Dedifferentiated amniotic fluid mesenchymal stem cell (primary cell): ENCODE measurements at regions not wholly inside any gene's neighbourhood (a gene's known extent, or its start where the extent isn't known, plus 50 kb on each side); places are given as distances from the start of the nearest gene placed in this dataset.

Source experiments
- DNase-seq: peaks from one replicate; pipeline ENCODE4 v3.0.0-alpha.2; 2016; ENCODE audit errors: extremely low spot score

- DNase-seq = no peak
These were observed 214.9 kb upstream of the ITGA4 start for GRCh38 chr2:181242262-181242661.

DNA sequence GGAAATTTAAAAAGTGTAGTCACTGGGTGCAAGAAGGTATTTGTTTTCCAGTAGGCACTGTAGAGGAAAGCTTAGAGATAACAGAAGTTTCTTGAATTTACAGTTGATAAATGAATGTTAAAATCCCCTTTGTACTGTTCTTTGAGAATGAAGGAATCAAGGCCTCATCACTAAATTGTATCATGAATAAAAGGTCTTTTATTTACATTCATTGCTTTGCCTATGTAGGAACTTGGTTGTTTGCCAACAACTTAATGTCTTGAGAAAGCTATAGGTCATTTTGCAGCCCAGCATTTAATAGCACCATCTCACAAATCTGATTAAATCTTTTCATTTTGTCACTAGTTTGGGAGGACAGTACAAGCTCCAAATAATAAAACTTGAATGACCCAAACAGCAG is 213.9 kb upstream of the ITGA4 start:
- DNase-seq = no peak

GRCh38 chr2:181250691-181251090 is 206.5 kb upstream of the ITGA4 start:
- no peak for DNase-seq

DNA sequence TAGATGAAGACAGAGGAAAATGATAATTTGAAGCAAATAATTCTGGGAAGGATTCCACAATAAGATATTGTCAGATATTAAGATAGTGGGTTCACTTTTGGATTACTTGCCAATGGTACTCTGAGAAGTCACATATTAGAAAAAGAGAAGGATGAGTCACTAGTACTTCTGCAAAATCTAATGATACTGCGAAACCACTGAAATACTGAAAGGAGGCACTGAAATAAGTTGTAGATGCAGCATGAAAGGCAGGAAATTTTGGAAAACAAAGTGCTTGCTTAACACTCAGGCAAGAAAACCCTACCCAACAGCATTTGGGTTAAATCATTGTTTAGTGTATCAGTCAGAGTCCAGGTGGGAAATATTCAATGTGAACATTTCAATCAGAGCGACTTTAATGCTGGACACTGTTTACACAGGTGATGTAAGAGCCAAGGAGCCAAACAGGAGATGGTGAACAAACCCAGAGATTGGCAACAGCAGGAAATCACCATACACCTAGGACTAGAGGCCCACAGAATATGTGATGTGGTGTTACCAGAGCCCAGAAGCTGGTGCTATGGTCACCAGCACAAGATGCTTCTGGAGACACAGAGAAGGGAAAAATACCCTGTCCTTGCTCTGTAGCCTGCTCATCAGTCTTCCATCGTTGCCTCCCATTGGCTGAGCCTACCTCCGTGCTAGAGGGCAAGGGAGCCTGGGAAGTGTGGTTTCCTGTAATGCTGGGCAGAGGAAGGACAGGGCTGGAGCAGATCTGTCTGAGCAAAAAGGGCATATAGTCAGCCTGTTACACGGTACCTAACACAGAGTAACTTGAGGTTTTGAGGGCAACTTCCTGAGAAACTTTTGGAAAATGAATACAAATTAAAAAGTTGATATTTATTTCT is 204.7 kb upstream of the ITGA4 start:
- no peak for DNase-seq

DNA sequence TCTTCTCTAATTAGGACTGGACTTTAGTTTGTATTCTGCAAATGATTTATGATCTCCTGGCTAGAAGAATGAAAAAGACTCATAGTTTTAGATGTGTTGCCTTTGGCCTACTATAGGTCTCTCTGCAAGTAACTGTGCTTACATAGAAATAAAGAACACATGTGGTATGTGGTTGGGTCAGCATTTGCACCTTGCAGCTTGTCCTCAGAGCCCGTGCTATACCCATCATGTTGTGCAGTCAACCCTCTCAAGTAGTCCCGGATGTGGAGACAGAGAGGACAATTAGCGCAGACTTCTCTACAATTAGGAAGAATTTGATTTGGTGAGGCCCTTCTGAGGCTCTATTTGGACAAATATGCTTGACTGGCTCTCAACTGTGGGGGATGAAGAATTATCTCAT is 203.7 kb upstream of the ITGA4 start:
- no peak for DNase-seq

GRCh38 chr2:181255651-181256050 is 201.5 kb upstream of the ITGA4 start:
- DNase-seq = no peak

DNA sequence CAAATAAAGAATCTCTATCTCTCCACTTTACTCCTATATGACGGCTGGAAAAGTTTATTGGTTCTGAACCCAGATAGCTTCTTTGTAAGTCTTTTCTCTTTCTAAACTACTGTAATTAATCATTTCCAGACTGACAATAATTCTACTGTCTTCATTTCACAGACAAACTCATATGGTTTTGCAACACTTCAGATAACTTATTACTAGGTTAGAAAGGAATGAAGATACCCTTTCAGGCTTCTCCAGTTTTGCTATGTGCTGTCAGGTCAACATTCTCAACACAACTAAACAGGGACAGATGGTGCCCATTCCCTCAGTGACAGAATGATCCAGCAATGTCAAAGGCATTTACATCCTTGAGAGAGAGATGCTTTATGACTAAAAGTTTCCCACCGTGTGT is 198.5 kb upstream of the ITGA4 start:
- DNase-seq = peak; percentile 63

DNA sequence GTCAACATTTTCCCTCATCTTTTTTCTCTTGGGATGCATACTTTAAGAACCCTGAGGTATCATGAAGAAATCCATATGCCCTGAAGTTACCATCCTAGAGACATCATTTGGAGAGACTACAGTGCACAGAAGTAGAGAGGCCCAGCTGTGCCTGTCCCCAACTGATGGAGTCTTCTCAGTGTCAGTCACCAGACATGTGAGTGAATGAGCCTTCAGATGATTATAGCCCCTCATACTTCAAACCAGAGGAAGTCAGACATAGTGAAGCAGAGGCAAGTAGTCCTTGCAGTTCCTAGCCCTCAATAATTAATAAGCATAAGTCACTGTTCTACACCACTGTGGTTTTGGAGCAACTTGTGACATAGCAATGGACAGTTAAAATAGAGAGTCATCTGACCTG is 194.4 kb upstream of the ITGA4 start:
- no peak for DNase-seq

- DNase-seq = no peak
These were observed 193.2 kb upstream of the ITGA4 start for GRCh38 chr2:181264001-181264400.

DNA sequence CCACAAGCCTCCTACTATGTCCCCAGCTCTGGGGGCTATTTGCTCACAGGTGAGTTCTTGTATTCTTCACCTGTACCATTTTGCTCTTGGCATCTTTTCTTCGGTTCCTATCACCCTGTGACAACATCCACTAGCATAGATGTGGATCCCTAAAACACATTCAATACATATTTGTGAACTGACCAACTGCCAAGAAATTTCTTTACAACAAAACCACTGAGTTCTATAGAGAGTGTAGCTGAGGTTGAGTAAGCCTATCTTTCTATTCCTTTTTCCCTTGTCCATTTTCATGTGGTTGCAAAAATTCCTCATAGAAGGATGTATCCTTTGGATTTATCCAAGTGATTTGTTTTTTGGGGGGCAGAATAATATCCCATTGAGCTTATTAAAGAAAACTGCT is 192.7 kb upstream of the ITGA4 start:
- DNase-seq = no peak

DNA sequence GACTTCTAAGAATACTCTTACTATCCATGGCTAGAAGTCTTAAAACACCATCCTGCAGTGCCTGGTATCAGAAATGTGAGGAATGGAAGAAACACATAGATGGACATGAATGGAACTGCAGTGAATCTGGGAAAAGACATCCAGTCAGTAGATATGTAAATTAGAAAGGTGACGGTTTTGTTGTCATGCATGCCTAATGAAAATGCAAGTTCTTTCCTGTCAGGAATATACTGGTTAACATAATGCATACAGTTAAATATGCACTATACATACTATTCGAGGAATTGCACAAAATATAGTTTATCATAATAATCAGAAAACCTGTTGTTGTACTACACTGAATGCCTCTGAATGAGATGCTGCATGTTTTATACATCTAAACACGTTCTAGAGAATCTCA is 190.6 kb upstream of the ITGA4 start:
- DNase-seq = no peak

- no peak for DNase-seq
These were observed 188.9 kb upstream of the ITGA4 start for GRCh38 chr2:181268174-181268867.

DNA sequence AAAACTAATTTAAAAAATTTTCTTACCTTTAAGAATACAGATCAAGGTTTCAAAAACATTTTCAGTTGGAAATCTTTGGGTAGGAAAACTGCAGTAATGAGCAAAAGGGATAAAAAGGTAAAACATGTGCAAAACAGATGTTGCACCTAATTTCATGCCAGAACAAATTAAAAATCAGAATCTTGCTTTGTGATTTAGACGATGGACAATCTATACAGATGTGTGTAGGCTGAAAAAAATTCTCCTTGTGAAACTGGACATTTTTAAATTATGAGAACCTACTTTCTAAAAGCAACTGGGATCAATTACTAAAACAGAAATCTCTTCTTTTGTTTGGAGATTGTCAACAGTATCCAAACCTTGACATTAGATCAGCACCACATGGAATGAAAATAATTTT is 183.2 kb upstream of the ITGA4 start:
- DNase-seq = no peak

- no peak for DNase-seq
These were observed 181.5 kb upstream of the ITGA4 start for GRCh38 chr2:181275643-181276070.

- DNase-seq = no peak
These were observed 175.9 kb upstream of the ITGA4 start for GRCh38 chr2:181281206-181281832.

GRCh38 chr2:181285116-181285515 is 172.1 kb upstream of the ITGA4 start:
- DNase-seq = no peak

- no peak for DNase-seq
These were observed 167.5 kb upstream of the ITGA4 start for GRCh38 chr2:181289698-181290097.

DNA sequence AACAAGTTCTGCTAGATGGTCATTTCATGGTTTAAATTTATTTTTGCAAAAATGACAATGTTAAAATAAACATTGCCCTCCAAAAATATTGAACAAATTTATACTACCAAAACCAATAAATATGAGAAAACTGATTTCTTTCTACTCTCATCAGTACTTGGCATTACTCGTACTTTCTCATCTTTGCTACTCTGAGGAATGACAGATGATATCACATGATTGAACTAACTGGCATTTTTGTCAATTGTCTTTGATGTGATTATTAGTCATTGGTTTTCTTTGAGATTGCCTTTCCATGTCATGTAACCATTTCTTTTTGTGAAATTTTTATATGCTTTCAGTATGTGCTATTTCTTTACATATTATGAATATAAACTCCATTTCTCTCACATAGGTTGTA is 167.0 kb upstream of the ITGA4 start:
- no peak for DNase-seq

DNA sequence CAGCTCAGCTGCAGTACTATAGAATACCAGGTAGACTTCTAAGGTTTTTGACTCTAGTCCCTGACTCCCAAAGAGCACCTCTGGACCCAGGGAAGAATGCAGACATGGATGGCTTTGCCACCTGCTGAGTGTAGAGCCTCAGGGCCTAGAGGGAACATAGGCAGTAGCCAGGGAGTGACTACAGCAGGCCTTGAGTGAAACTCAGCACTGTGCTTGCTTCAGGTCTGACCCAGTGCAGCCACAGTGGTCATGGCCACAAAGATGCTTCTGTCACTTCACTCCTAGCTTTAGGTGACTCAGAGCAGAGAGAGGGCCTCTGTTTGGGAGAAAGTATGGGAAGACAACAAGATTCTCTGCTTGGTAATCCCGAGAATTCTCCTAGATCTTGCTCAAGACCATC is 162.2 kb upstream of the ITGA4 start:
- no peak for DNase-seq

DNA sequence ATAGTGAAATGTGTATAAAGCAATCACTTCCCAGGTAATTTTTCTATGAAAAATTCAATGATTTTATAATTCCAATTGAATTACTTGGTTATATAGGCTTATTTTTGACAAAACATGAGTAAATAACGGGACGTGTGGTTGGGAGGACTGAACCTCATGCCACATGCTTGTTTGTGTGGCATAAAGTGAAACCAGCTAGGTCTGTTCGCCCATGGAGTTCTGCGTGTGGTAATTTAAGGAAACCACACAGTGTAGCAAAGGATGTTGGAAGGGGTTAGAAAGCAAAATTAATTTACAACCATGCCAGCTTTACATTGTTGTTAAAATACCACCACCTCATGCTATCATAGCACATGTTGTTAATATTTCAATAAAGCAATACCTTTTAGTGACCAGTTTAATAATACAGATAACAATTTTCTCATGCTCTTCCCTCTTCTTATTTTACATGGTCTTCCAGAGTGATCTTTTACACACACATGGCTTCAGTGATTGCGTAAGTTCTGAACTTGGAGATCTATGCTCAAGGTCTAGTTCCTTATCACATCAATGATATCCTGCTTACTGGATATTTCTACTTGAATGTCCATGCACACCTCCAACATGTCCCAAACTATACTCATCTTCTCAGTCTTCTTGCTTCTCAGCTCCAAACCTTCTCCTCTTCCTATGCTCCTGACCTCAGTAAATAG is 156.4 kb upstream of the ITGA4 start:
- DNase-seq = no peak

DNA sequence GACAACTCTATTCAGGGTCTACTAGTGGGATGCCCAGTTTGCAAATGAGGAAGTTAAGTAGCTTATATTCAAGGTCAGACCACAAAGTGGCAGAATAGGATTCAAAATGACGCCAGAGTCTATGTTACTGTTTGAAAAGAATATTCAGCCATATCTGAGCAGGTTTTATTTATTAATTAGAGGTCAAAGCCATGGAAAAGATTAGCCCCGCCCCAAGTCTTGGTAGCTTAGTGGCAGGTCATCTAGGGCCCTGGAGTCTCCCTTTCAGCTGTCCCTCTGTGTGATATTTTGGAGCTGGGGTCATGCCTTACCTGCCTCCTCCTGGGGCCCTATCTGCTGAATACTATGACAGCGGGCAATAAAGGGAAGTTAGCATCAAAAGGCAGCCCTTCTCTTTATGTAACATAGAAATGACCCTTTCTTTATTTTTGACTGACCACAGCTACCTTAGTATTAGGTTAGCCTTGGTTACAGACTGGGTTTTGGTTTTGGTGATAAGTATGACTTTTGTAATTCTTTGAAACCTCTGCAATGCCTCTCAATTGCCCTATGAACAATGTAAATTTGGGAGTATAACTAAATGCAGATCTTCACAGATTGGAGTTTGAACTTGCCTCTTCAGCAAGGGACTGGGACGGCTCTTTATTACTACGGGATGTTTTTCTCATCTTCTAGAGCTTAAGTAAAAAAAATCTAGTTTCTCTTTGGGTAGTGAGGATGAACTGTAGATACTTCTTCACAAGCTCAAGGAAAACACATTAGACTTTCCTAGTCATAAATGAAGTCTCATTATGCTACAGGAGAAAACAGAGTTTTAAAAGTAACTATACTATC is 153.0 kb upstream of the ITGA4 start:
- DNase-seq = no peak
